Hepatocyte (in vitro differentiated cells): ENCODE measurements at regions not wholly inside any gene's neighbourhood (a gene's known extent, or its start where the extent isn't known, plus 50 kb on each side); places are given as distances from the start of the nearest gene placed in this dataset.

Source experiments
- DNase-seq: peaks from one replicate; pipeline ENCODE4 v3.0.0-alpha.2; 2016; ENCODE audit warnings: low spot score
- H2AFZ ChIP-seq: fragments of 200-600 bp; sonication (generic); 2 replicates; pipeline ENCODE4 v1.6.0; 2016; ENCODE audit warnings: antibody characterized with exemption, mild to moderate bottlenecking
- H3K27ac ChIP-seq: fragments of 200-600 bp; sonication (generic); 2 replicates; pipeline ENCODE4 v1.5.1; 2016; ENCODE audit warnings: mild to moderate bottlenecking
- H3K27me3 ChIP-seq: fragments of 200-600 bp; sonication (generic); 2 replicates; pipeline ENCODE4 v1.6.1; 2016
- H3K36me3 ChIP-seq: fragments of 200-600 bp; sonication (generic); replicated peaks from 2 replicates; pipeline ENCODE4 v1.5.1; 2016; ENCODE audit warnings: low read depth; ENCODE audit not compliant: insufficient read depth
- H3K4me1 ChIP-seq: fragments of 200-600 bp; sonication (generic); 2 replicates; pipeline ENCODE4 v1.5.1; 2016; ENCODE audit warnings: mild to moderate bottlenecking, moderate library complexity; ENCODE audit not compliant: insufficient read depth
- H3K4me2 ChIP-seq: fragments of 200-600 bp; sonication (generic); 2 replicates; pipeline ENCODE4 v1.6.0; 2016
- H3K4me3 ChIP-seq: fragments of 200-600 bp; sonication (generic); 2 replicates; pipeline ENCODE4 v1.5.1; 2016; ENCODE audit warnings: mild to moderate bottlenecking
- H3K79me2 ChIP-seq: fragments of 200-600 bp; sonication (generic); 2 replicates; pipeline ENCODE4 v1.6.0; 2017; ENCODE audit warnings: mild to moderate bottlenecking
- H3K9me2 ChIP-seq: fragments of 200-600 bp; sonication (generic); replicated peaks from 2 replicates; pipeline ENCODE4 v1.6.0; 2017; ENCODE audit warnings: mild to moderate bottlenecking; ENCODE audit not compliant: insufficient read depth
- H3K9me3 ChIP-seq: fragments of 200-600 bp; sonication (generic); 2 replicates; pipeline ENCODE4 v1.5.1; 2016; ENCODE audit warnings: low read depth, mild to moderate bottlenecking
- H4K20me1 ChIP-seq: fragments of 200-600 bp; sonication (generic); 2 replicates; pipeline ENCODE4 v1.6.0; 2016; ENCODE audit warnings: mild to moderate bottlenecking; ENCODE audit not compliant: insufficient read depth, poor library complexity, severe bottlenecking
- EZH2 ChIP-seq: fragments of 200-600 bp; sonication (generic); IDR thresholded peaks from 2 replicates; pipeline ENCODE4 v1.6.1; 2016; ENCODE audit warnings: antibody characterized with exemption, mild to moderate bottlenecking, borderline replicate concordance
- EZH2phosphoT487 ChIP-seq: fragments of 200-600 bp; sonication (generic); IDR thresholded peaks from one replicate; pipeline ENCODE4 v1.6.1; 2018; ENCODE audit warnings: antibody characterized with exemption, mild to moderate bottlenecking, low read depth, moderate library complexity; ENCODE audit not compliant: unreplicated experiment, severe bottlenecking
- WGBS: methylation state at CpG from one replicate; pipeline ENCODE4 v1.1.6; 2016; ENCODE audit warnings: low lambda C conversion rate; ENCODE audit errors: missing lambda C conversion rate; 5-methylcytosine and 5-hydroxymethylcytosine counted together
- TF ChIP-seq, protein P1 (sequence below): fragments of 200-600 bp; sonication (generic); IDR thresholded peaks from 2 replicates; pipeline ENCODE4 v1.5.1; 2016; ENCODE audit warnings: antibody characterized with exemption, mild to moderate bottlenecking; ENCODE audit not compliant: poor library complexity

DNA sequence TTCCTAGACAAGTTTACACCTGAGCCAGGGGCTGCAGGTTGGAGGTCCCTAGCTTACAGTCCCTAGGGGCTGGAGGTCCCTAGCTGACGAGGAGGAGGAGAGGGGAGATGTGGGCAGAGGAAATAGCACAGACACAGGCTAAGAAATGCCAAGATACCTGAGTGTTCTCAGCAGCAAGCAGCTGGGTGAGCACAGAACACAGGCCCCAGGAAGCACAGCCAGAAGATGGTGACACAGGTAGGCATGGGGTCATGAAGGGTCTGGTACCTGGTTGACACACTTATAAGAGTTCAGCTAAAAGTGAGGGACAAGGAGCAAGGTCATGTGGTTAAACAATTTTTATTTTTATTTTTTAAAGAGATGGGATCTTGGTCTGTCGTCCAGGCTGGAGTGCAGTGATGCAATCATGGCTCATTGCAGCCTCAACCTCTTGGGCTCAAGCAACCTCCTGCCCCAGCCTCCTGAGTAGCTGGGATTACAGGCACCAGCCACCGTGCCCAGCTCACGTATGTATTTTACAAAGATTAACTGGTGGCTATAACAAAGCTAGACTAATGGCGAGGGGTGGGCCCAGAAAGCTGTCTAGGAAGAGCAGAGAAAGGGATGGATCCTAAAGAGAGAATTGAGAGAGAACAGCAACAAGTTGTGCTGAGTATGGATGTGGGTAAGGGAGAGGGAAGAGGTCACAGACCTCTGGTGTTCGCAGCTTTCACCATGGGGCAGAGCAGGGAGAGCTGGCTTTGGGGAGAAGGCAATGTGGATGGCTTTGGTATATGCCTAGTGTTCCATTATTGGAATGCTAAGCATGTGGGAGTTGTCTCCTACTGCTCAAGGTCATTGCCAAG is 140.3 kb upstream of the KLF14 start:
- WGBS, result 93% methylated on average over 6 of the region's 6 CpGs
- H3K4me1 ChIP-seq, result no peaks in the 10 kb centered on the region
- no peak for DNase-seq
- H3K36me3 ChIP-seq, result no peaks in the 10 kb centered on the region
- H3K9me3 ChIP-seq, result no peaks in the 10 kb centered on the region
- H3K4me2 ChIP-seq, result no peak overlapping the region
- TF ChIP-seq EZH2, result no peak
- TF ChIP-seq EZH2phosphoT487, result no peak
- TF ChIP-seq, protein P1, sequence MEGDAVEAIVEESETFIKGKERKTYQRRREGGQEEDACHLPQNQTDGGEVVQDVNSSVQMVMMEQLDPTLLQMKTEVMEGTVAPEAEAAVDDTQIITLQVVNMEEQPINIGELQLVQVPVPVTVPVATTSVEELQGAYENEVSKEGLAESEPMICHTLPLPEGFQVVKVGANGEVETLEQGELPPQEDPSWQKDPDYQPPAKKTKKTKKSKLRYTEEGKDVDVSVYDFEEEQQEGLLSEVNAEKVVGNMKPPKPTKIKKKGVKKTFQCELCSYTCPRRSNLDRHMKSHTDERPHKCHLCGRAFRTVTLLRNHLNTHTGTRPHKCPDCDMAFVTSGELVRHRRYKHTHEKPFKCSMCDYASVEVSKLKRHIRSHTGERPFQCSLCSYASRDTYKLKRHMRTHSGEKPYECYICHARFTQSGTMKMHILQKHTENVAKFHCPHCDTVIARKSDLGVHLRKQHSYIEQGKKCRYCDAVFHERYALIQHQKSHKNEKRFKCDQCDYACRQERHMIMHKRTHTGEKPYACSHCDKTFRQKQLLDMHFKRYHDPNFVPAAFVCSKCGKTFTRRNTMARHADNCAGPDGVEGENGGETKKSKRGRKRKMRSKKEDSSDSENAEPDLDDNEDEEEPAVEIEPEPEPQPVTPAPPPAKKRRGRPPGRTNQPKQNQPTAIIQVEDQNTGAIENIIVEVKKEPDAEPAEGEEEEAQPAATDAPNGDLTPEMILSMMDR, result no peak
- no peak overlapping the region for H3K4me3 ChIP-seq
- no peaks in the 10 kb centered on the region for H4K20me1 ChIP-seq
- no peak overlapping the region for H2AFZ ChIP-seq
- H3K27me3 ChIP-seq, result no peaks in the 10 kb centered on the region
- H3K9me2 ChIP-seq, result no peaks in the 10 kb centered on the region
- no peak overlapping the region for H3K27ac ChIP-seq
- no peaks in the 10 kb centered on the region for H3K79me2 ChIP-seq

DNA sequence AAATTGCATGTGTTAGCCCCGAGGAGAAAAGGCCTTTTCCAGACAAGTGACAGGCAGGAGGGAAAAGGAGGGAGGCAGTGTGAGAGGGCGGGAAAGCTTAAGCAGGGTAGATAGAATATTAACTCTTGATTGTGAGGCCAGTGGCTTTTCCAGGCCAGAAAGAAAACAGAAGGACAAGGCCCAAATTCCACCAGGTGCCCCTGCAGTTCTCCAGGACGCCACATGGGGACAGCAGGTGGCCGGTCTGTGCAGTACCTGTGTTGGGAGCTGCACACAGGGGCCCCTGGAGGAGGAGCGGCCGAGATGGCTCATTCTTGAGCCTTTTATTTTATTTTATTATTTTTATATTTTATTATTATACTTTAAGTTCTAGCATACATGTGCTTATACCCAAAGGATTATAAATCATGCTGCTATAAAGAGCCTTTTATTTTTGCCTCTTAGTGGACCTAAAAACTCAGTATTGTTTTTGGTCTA is 141.3 kb upstream of the KLF14 start:
- Histone ChIP-seq H3K27me3 (no peaks in the 10 kb centered on the region), H2AFZ (no peak overlapping the region), H3K79me2 (no peaks in the 10 kb centered on the region), H3K4me3 (no peak overlapping the region), H3K4me1 (no peaks in the 10 kb centered on the region), H3K9me2 (no peaks in the 10 kb centered on the region), H3K9me3 (no peaks in the 10 kb centered on the region), H4K20me1 (no peaks in the 10 kb centered on the region), H3K36me3 (no peaks in the 10 kb centered on the region), H3K27ac (no peak overlapping the region), H3K4me2 (no peak overlapping the region)
- TF ChIP-seq EZH2phosphoT487, result no peak
- TF ChIP-seq, protein P1, result peak; percentile 72
- no peak for TF ChIP-seq EZH2
- DNase-seq, result peak; percentile 71
- 10% methylated on average over 6 of the region's 6 CpGs for WGBS

DNA sequence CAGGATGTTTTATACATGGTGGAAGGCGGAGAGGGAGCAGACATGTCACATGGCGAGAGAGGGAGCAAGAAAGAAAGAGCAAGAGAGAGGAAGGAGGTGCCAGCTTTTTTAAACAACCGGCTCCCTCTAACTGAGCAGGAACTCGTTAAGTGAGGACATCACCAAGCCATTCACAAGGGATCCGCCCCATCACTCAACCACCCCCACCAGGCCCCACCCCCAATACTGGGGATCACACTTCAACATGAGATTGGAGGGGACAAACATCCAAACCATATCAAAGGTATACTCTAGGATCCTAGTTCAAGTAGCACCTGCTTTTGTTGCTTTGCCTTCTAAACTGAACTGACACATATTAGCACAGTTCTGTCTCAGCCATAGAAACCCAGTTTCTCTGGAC is 141.9 kb upstream of the KLF14 start:
- H3K79me2 ChIP-seq, result no peaks in the 10 kb centered on the region
- no peak overlapping the region for H3K4me2 ChIP-seq

More for the DNA sequence above, 141.9 kb upstream of the KLF14 start:
- Histone ChIP-seq H3K36me3 (no peaks in the 10 kb centered on the region), H3K27ac (no peak overlapping the region), H3K9me2 (no peaks in the 10 kb centered on the region), H4K20me1 (no peaks in the 10 kb centered on the region), H3K4me3 (no peak overlapping the region), H3K4me1 (no peaks in the 10 kb centered on the region), H3K9me3 (no peaks in the 10 kb centered on the region), H3K27me3 (no peaks in the 10 kb centered on the region), H2AFZ (no peak overlapping the region)
- DNase-seq, result no peak
- WGBS, result 82% methylated on average over 5 of the region's 5 CpGs
- TF ChIP-seq, protein P1, result no peak
- TF ChIP-seq EZH2, result no peak
- TF ChIP-seq EZH2phosphoT487, result no peak
